RWPE1 (cell line): ENCODE measurements at regions not wholly inside any gene's neighbourhood (a gene's known extent, or its start where the extent isn't known, plus 50 kb on each side); places are given as distances from the start of the nearest gene placed in this dataset.

Experiments used
- CTCF ChIA-PET: fragments of 350-600 bp; sonication (Branson Sonifier 250); formaldehyde crosslinking; extraction: SDS; loops from one replicate; lab custom pipeline; 2021; lab: Yijun Ruan, JAX
- POLR2A ChIA-PET: fragments of 400-600 bp; formaldehyde crosslinking; extraction: SDS; loops from one replicate; lab custom pipeline; 2020; ENCODE audit warnings: antibody characterized with exemption; ENCODE audit not compliant: low non-redundant PET; lab: Yijun Ruan, JAX
- DNase-seq: peaks from one replicate; pipeline ENCODE4 v3.0.0; 2012; ENCODE audit warnings: low spot score
- H3K27ac ChIP-seq: fragments of 450-650 bp; 2 replicates; pipeline ENCODE4 v1.5.1; 2017
- CTCF ChIP-seq: fragments of 450-650 bp; conservative IDR thresholded peaks from 2 replicates; pipeline ENCODE4 v1.5.1; 2017; ENCODE audit warnings: low read depth, mild to moderate bottlenecking

- ChIA-PET CTCF (interaction anchor here (0.5 kb wide), 1 partner anchor 68 kb away, joined by 3 read pairs; no protein-coding TSS in a partner anchor), POLR2A (no interaction called here)
- TF ChIP-seq CTCF = no peak
- DNase-seq = no peak
- H3K27ac ChIP-seq = no peak overlapping the region
Measured at GRCh38 chr1:191125950-191126349, 648.3 kb upstream of the BRINP3 start.

GRCh38 chr1:191134796-191135195 lies 657.1 kb upstream of the BRINP3 start:
- DNase-seq = no peak
- TF ChIP-seq CTCF = no peak
- H3K27ac ChIP-seq = no peak overlapping the region
- POLR2A ChIA-PET = no interaction called here
- CTCF ChIA-PET = no interaction called here

GRCh38 chr1:191140038-191140437 lies 662.4 kb upstream of the BRINP3 start:
- no peak overlapping the region for H3K27ac ChIP-seq
- ChIA-PET POLR2A (no interaction called here), CTCF (no interaction called here)
- TF ChIP-seq CTCF = no peak
- DNase-seq = no peak

DNA sequence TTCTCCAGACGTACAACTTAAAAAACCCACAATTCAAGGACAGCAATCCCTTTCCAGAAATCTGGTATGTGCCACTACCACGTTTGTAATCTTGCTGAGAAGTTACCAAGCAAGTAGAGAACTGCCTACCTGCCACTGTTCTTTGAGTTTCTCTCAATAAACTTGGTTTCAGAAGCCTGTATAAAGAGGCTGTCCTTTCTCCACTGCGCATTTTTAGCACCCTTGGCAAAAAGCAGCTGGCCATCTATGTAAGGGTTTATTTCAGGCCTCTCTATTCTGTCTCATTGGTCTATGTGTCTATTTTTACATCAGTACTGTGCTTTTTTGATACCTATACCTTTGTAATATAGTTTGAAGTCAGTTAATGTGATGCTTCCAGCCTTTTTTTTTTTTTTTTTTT lies 665.1 kb upstream of the BRINP3 start:
- TF ChIP-seq CTCF = no peak
- no peak overlapping the region for H3K27ac ChIP-seq
- no peak for DNase-seq
- ChIA-PET POLR2A (no interaction called here), CTCF (no interaction called here)

DNA sequence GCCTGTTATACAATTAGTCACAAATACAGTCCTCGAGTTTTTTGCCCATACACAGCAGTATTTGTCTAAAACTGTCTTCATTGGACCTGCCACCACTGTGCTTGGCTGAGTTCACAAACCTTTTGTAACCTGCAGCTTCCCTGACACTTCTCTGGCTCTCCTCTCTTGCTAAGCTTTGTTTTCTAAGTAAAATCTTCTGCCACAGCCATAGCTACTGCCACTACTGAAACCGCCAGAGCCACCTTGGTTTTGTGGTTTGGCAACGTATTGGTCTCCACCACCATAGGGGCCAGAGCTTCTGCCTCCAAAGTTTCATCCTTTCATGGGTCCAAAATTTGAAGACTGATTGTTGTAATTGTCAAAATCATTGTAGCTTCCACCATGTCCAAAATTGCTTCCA lies 668.2 kb upstream of the BRINP3 start:
- no peak for TF ChIP-seq CTCF
- DNase-seq = no peak
- ChIA-PET CTCF (no interaction called here), POLR2A (no interaction called here)
- no peak overlapping the region for H3K27ac ChIP-seq

DNA sequence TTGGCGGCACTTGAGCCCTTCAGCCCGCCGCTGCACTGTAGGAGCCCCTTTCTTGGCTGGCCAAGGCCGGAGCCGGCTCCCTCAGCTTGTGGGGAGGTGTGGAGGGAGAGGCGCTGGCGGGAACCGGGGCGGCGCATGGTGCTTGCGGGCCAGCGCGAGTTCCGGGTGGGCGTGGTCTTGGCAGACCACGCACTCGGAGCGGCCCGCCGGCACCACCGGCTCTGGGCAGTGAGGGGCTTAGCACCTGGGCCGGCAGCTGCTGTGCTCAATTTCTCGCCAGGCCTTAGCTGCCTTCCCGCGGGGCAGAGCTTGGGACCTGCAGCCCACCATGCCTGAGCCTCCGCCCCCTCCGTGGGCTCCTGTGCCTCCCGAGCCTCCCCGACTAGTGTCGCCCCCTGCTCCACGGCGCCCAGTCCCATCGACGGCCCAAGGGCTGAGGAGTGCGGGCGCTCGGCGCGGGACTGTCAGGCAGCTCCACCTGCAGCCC lies 673.7 kb upstream of the BRINP3 start:
- no peak overlapping the region for H3K27ac ChIP-seq
- CTCF ChIA-PET = no interaction called here
- DNase-seq = no peak
- POLR2A ChIA-PET = no interaction called here
- no peak for TF ChIP-seq CTCF
